Renal cortical epithelial cell (primary cell): ENCODE measurements at regions not wholly inside any gene's neighbourhood (a gene's known extent, or its start where the extent isn't known, plus 50 kb on each side); places are given as distances from the start of the nearest gene placed in this dataset.
"Not testable (repeated sequence)": the region's sequence is repeated elsewhere in the genome, so short reads cannot be mapped to it uniquely, and the experiment has no call there.

Experiments used
- DNase-seq: peaks from one replicate; pipeline ENCODE4 v3.0.0-alpha.2; 2011; ENCODE audit warnings: low read depth

DNA sequence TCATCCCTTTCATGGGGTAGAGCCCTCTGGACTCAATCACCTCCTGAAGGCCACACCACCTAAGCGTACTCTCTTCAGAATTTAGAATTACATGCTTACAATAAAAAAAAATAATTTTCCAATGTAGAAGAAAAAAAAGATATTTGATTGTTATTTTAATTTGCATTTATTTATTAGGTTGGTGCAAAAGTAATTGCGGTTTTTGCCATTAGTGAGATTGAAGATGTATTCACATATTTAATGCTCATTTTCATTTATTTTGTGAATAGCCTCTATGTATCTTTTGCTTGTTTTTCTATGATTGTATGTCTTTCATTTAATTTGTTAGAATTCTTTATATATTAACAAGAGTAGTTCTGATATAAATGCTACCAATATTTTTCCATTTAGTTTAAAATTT, 220.5 kb downstream of the RND3 start:
- no peak for DNase-seq

- no peak for DNase-seq
These were observed 223.0 kb downstream of the RND3 start for GRCh38 chr2:150264442-150264841.

- DNase-seq: no peak
These were observed 225.8 kb downstream of the RND3 start for GRCh38 chr2:150261691-150262090.

- DNase-seq: no peak
These were observed 226.8 kb downstream of the RND3 start for GRCh38 chr2:150260636-150261035.

- no peak for DNase-seq
These were observed 227.7 kb downstream of the RND3 start for GRCh38 chr2:150259746-150260145.

- DNase-seq: no peak
These were observed 228.6 kb downstream of the RND3 start for GRCh38 chr2:150258781-150259307.

- DNase-seq: no peak
These were observed 230.7 kb downstream of the RND3 start for GRCh38 chr2:150256736-150257135.

- no peak for DNase-seq
These were observed 231.9 kb downstream of the RND3 start for GRCh38 chr2:150255528-150255927.

- DNase-seq: not testable (repeated sequence)
These were observed 237.7 kb downstream of the RND3 start for GRCh38 chr2:150249735-150250134.

DNA sequence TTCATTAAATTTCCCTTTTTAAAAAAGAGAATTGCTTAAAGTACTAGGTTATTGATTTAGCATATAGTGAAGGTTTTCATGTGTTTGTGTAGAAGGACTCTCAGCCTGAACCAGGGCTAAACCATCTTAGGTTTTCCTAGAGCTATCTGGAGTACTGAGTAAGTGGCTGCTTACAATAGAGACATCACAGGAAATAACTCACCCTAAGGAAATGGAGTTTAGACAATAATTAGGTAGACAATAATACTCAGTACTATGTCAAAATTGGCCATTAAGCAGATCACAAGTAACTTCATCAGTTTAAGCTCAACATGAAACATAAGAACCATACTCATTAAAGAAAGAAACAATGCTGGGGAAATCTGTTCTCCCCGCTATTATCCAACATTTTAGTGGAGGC, 240.0 kb downstream of the RND3 start:
- no peak for DNase-seq

DNA sequence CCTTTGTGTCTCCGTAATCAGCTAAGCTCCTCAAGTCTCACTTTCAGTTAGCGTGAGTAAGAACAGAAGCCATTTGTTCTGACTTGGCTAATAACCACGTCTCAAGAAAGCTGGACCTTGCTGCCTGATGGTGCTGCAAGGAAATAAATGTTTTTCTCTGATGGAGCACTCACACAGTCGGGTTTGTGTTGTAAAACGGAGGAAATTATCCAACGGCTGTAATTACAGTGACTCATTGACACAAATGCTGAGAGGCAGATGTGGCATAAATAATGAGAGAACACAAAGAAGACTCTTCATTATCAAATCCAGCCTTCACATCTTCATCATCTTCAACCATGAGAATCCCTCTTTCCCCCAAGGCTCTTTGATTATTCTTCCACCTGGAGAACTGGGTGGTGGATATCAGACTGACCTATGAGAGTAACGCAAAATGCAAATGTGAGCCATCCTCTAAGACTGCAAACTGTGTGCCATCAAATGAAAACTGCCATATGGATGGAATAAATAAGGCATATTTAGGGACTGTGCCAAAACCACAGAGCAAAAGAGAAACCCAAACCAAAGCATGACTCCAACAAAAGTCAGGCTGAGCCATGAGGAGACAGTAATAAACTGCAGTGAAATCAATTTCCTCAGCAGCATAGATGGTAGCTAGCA, 252.6 kb downstream of the RND3 start:
- peak; percentile 40 for DNase-seq

DNA sequence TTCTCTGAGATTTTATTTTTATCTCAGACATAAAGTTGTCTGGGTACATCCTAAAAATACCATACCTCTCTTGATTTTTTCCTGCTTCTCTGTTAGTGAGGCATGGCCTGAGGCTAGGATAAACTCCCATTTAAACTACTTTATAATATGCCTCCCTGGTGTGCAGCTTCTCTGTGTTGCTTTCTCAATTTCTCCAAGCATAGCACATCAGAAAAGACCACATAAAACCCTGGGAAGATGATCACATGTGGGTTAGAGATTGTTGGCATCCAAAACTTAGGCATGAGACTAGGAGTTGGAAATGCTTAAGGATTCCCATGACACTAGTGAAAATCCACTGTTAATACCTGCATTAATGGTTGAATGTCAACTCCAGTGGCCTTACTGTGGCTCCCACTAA, 254.6 kb downstream of the RND3 start:
- DNase-seq: no peak

DNA sequence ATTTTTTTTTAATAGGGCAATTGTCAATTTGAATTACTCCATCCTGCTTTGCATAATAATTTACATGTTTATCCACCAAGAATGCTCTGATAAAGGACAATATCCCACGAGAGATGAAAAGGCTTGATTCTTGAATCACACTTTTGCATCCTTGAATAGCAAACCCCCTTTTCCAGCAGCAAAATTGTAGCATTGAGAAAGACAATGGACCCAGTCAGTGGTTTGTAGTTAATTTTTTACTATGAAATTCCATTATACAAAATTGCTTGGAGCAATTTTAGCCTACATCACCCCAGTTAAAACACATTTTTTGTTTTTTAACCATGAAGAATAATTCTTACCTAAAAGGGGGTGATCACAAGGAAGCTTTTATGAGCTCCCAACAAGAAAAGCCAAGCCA, 255.1 kb downstream of the RND3 start:
- DNase-seq: peak; percentile 68

DNA sequence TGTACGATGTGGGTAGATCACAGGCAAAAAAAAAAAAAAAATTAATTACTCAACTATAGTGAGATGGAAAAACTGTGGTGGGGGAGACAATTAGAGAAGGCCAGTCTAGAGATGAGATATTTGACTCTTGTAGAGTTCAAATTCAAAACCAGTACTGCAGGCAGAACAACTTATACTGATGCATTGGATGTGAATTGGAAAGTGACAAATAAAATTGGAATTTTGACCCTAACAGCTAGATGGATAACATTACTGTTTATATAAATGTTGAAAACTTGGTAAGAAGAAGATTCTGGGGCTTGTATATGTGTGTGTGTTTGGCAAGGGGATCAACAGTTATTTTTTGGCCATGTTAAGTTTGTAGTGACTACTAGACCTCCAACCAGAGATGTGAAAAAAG, 256.9 kb downstream of the RND3 start:
- DNase-seq: no peak

DNA sequence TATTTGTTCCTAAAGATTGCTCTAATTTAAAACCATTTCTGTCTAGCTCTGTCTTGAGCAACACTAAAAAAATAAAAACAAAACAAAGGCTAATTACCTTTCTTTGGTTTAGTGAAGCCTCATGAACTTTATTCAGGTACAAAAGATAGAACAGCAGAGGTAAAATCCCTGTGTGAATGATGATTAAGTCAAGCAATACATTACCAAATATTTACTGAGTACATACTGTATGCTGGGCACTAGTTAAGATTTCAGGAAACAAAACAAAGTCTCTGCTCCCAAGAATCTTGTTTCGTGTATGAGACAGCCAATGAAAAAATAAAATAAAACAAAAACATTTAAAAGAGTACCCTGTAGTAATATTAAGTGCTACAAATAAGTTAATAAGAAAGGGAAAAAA, 257.5 kb downstream of the RND3 start:
- DNase-seq: peak; percentile 30

GRCh38 chr2:150228936-150229335, 258.5 kb downstream of the RND3 start:
- DNase-seq: no peak

GRCh38 chr2:150225030-150225429, 262.4 kb downstream of the RND3 start:
- DNase-seq: no peak

DNA sequence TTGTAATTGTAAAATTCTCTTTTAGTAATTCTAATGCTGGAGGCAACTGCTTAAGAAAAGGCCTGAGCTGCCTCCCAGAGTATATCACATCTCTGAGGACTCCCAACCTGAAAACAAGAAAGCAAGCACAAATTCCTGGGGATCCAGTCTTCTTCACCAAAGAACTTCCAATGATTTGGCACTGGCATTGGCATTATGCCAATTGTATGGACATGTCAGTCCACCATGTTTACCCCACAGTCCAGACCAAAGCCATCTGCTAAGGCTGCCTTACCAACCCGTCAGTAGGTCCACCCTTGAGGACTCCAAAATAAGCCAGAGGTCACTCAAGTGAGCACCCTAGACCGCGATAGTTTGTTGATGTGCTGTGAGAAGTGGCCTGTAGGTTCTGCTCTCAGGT, 263.1 kb downstream of the RND3 start:
- DNase-seq: no peak

DNA sequence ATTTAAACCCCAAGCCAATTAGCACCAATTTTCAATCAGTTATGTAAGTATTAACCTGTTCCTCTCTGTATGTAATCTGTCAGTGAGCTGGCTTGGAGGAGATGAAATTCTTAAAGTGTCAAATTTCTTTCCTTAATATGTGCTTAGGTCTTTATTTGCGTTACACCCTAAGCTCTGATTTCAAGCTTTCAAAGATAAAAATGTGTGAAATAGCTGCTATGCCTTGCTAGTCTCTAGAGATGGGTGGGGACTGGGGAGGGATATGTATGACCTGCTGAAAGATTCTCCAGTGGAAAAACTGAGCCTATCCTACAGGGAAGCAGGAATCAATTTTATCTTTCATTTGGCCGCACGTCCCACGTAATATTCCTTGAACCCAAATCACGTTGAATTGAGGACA, 264.5 kb downstream of the RND3 start:
- DNase-seq: no peak

DNA sequence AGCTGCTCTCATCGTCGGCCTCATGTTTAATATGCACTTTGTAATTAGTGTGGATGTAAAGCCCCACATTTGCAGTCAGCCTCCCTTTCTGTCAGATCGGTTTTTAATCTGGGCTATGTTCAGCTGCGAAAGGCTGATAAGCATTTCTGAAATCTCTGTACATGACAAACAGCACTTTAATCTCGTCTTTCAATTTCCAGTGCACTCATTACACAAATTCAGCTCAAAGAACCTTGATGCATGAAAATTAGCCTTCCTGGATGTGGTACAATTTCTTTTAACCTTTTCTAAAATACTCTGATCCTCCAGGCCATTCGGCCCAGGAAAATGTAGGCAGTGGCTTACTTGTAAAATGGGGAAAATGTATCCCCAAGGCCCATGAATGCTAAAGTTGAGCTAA, 265.1 kb downstream of the RND3 start:
- no peak for DNase-seq

- DNase-seq: no peak
These were observed 267.6 kb downstream of the RND3 start for GRCh38 chr2:150219861-150220260.

GRCh38 chr2:150215041-150215440, 272.4 kb downstream of the RND3 start:
- no peak for DNase-seq

DNA sequence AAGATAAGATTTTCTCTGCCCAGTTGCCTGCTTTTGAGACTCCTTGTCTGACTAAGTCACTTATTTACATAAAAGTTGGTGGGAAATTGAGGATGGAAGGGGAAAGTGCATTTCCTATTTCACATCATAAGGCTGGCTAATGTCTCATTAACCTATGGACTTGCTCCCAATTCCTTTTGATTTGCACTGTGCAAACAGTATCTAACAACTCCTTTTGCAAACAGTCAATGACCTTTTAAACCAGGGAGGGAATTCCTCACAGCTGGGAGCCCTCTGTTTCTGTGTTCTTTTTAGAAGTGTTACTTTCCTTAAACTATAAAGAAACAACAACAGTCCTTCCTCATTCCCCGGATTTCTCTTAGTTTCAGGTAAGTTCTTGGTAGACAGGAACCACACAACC, 272.8 kb downstream of the RND3 start:
- peak; percentile 79 for DNase-seq

DNA sequence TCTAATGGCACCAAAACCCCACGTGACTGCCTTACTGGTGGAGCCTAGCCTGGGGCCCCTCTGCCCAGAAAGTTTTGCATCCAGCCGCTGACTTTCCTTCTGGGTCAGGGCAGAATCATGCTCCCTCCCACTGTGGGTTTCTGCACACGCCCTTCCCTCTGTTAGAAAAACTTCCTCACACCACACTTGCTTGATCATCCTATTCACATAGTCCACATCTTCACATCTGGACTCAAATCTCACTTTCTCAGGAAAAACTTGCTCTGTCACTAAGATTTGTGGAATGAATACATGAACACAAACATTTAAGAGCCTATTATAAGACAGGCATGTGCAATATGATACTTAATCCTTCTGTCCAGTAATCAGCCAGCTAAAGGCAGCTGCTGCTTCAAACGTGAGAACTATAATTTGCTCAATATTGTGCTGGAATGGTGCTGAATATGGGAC, 274.7 kb downstream of the RND3 start:
- DNase-seq: peak; percentile 9
